GM12878 (cell line): ENCODE measurements at regions not wholly inside any gene's neighbourhood (a gene's known extent, or its start where the extent isn't known, plus 50 kb on each side); places are given as distances from the start of the nearest gene placed in this dataset.

ENCODE experiments used
- CBX3 ChIP-seq: fragments of 200-600 bp; sonication (generic); IDR thresholded peaks from 2 replicates; pipeline ENCODE4 v1.6.1; 2016; ENCODE audit warnings: low read depth, borderline replicate concordance
- ESRRA ChIP-seq: IDR thresholded peaks from 2 replicates; pipeline ENCODE4 v1.6.1; 2012; ENCODE audit warnings: mild to moderate bottlenecking, low read length, improper control_type of control experiment
- NKRF ChIP-seq: fragments of 450-650 bp; conservative IDR thresholded peaks from 2 replicates; pipeline ENCODE4 v1.6.1; 2017; ENCODE audit warnings: mild to moderate bottlenecking, moderate library complexity
- POLR2A ChIP-seq: IDR thresholded peaks from 2 replicates; pipeline ENCODE4 v1.6.1; 2011; ENCODE audit warnings: low read depth, mild to moderate bottlenecking, low read length
- TAF1 ChIP-seq: IDR thresholded peaks from 2 replicates; pipeline ENCODE4 v1.6.1; 2011; ENCODE audit warnings: mild to moderate bottlenecking, low read depth, low read length, borderline replicate concordance
- TF ChIP-seq, protein P1 (sequence below), 3 experiments: IDR thresholded peaks in 2 of 3; conservative IDR thresholded peaks in 1 of 3; 2 replicates each; pipeline ENCODE4 v1.5.1; 2011; ENCODE audit warnings: low read depth in 3 of 3, low read length in 3 of 3, mild to moderate bottlenecking in 3 of 3, control low read depth in 2 of 3, moderate library complexity in 2 of 3, inconsistent platforms in 1 of 3, mixed read lengths in 1 of 3; ENCODE audit not compliant: control insufficient read depth in 2 of 3, insufficient read depth in 1 of 3; ENCODE audit errors: extremely low read depth in 1 of 3
- TF ChIP-seq, protein P2 (sequence below): IDR thresholded peaks from 2 replicates; pipeline ENCODE4 v1.6.1; 2012; ENCODE audit warnings: low read depth, low read length, improper control_type of control experiment

DNA sequence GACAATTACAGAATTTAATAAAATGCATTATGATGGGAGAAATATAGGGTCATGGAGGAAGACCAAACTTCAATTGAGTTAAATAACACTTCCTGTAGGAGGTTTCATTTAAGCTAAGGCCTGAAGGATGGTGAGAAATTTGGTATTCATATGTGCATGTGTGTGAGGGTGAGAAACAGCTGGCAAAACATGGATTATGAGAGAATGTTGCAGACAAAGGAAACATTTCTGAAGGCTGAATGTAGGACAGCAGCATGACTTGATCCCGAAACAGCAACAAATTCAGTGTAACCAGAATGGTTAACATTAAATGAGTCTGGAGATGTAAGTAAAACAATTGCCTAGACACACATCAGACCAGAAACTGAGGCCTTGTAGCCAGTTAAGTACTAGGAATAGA lies 630.8 kb downstream of the NR4A2 start:
- TF ChIP-seq TAF1 = no peak
- TF ChIP-seq, protein P1, sequence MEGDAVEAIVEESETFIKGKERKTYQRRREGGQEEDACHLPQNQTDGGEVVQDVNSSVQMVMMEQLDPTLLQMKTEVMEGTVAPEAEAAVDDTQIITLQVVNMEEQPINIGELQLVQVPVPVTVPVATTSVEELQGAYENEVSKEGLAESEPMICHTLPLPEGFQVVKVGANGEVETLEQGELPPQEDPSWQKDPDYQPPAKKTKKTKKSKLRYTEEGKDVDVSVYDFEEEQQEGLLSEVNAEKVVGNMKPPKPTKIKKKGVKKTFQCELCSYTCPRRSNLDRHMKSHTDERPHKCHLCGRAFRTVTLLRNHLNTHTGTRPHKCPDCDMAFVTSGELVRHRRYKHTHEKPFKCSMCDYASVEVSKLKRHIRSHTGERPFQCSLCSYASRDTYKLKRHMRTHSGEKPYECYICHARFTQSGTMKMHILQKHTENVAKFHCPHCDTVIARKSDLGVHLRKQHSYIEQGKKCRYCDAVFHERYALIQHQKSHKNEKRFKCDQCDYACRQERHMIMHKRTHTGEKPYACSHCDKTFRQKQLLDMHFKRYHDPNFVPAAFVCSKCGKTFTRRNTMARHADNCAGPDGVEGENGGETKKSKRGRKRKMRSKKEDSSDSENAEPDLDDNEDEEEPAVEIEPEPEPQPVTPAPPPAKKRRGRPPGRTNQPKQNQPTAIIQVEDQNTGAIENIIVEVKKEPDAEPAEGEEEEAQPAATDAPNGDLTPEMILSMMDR (IDR thresholded peaks at IDR 0.05 in 2 of 3, conservative IDR thresholded peaks at IDR 0.05 in 1 of 3; ENCODE audit: control insufficient read depth in 2 of 3, extremely low read depth in 1 of 3, insufficient read depth in 1 of 3, low read depth in 3 of 3, low read length in 3 of 3) = no peak
- TF ChIP-seq ESRRA = no peak
- no peak for TF ChIP-seq NKRF
- TF ChIP-seq CBX3 = no peak
- TF ChIP-seq POLR2A = no peak
- TF ChIP-seq, protein P2, sequence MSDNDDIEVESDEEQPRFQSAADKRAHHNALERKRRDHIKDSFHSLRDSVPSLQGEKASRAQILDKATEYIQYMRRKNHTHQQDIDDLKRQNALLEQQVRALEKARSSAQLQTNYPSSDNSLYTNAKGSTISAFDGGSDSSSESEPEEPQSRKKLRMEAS = no peak
